Pancreas (tissue), 10 donors: ENCODE measurements at regions not wholly inside any gene's neighbourhood (a gene's known extent, or its start where the extent isn't known, plus 50 kb on each side); places are given as distances from the start of the nearest gene placed in this dataset.
"Not testable (repeated sequence)": the region's sequence is repeated elsewhere in the genome, so short reads cannot be mapped to it uniquely, and the experiment has no call there.

ENCODE experiments used
- ATAC-seq, 4 donors: fragments of 200-7000 bp; cut with Tn5 transposase; one replicate each; pipeline versions ENCODE4 v1.8.0 to v1.9.1; 2020; ENCODE audit warnings: mild to moderate bottlenecking in 4 of 4, moderate library complexity in 4 of 4
- DNase-seq, 6 donors: peaks; one replicate each; pipeline ENCODE4 v3.0.0-alpha.2; 2020
- FAIRE-seq: peaks from 2 replicates; lab custom pipeline; 2012; peaks lifted over from hg19 to GRCh38; lab: Jason Lieb, UNC
- H3K27ac ChIP-seq, 4 donors: fragments of 200-600 bp; sonication (generic); 1 replicate in 3 of 4; 2 replicates in 1 of 4; pipeline versions ENCODE4 v1.5.0 to v1.8.0; 2020
- H3K27me3 ChIP-seq, 4 donors: fragments of 200-600 bp; one replicate each; pipeline ENCODE4 v1.8.0; 2021
- H3K36me3 ChIP-seq, 3 donors: fragments of 200-600 bp; sonication (generic) in 1 of 3; one replicate each; pipeline versions ENCODE4 v1.5.0 to v1.8.0; 2020 to 2021
- H3K4me1 ChIP-seq, 3 donors: fragments of 200-600 bp; one replicate each; pipeline ENCODE4 v1.8.0; 2021
- H3K4me3 ChIP-seq, 4 donors: fragments of 200-600 bp; sonication (generic) in 2 of 4; one replicate each; pipeline versions ENCODE4 v1.5.0 to v1.8.0; 2020 to 2021
- H3K9me3 ChIP-seq, 4 donors: fragments of 200-600 bp; one replicate each; pipeline ENCODE4 v1.8.0; 2021
- CTCF ChIP-seq, 4 donors: fragments of 200-600 bp; sonication (generic) in 3 of 4; IDR thresholded peaks; one replicate each; pipeline versions ENCODE4 v1.5.0 to v1.8.0; 2021; ENCODE audit warnings: antibody characterized with exemption in 4 of 4
- WGBS, 2 donors: extraction: QIAGEN DNeasy Blood & Tissue Kit; methylation state at CpG; one replicate each; pipeline ENCODE4 v1.1.7; 2013; 5-methylcytosine and 5-hydroxymethylcytosine counted together
- intact Hi-C, 3 donors: fragments of 100-400 bp; cut with DNase I; formaldehyde crosslinking; loops; one replicate each; pipeline versions ENCODE4 v1.11.1 to v1.14.2; 2022
- donor health status: healthy with polysubstance abuse.
- donor health status: DM: no; HTN: no; CAD: no; lungs with moderate emphysema.
- donor health status: DM: no; HTN: no; CAD: no.
- donor health status: control.
- donor health status: control.
- donor health status: Bipolar disorder and iron deficiency.
- donor health status: DM: yes; HTN: yes; CAD: no.
- donor health status: DM: no; HTN: no; CAD: no.
- donor health status: DM: no; HTN: no; CAD: no.
- donor health status: DM: yes; HTN: yes; CAD: no.

- FAIRE-seq (no peak), DNase-seq (no peak), ATAC-seq (no peak)
- intact Hi-C loops = no loop called here
- H3K4me3 ChIP-seq = no peak overlapping the region
- peaks cover 0 to 3% (median 0%) of the 10 kb centered on the region in 3 donors for H3K4me1 ChIP-seq
- no peaks in the 10 kb centered on the region for H3K27me3 ChIP-seq
- WGBS, 2 donors = 39 to 48% methylated on average over 3 of the region's 3 CpGs
- no peaks in the 10 kb centered on the region for H3K36me3 ChIP-seq
- TF ChIP-seq CTCF (IDR thresholded peaks at IDR 0.05) = no peak
- H3K27ac ChIP-seq = no peak overlapping the region
- no peaks in the 10 kb centered on the region for H3K9me3 ChIP-seq
Measured at GRCh38 chr11:129751511-129751910, 64.1 kb upstream of the TMEM45B start.

- H3K4me3 ChIP-seq, ATAC-seq, DNase-seq: not testable (repeated sequence)
Measured at GRCh38 chr11:129763569-129763968, 52.1 kb upstream of the TMEM45B start.

GRCh38 chr11:129764204-129764603 is 51.4 kb upstream of the TMEM45B start:
- H3K27ac ChIP-seq, H3K4me1 ChIP-seq, H3K27me3 ChIP-seq, DNase-seq, ATAC-seq, H3K4me3 ChIP-seq, intact Hi-C loops, H3K9me3 ChIP-seq, FAIRE-seq, H3K36me3 ChIP-seq: not testable (repeated sequence)
- WGBS, 2 donors = 61 to 70% methylated on average over 4 of the region's 5 CpGs

More at GRCh38 chr11:129763569-129763968, 52.1 kb upstream of the TMEM45B start:
- H3K4me1 ChIP-seq, H3K36me3 ChIP-seq, H3K27me3 ChIP-seq, H3K27ac ChIP-seq, FAIRE-seq, H3K9me3 ChIP-seq, intact Hi-C loops: not testable (repeated sequence)
- WGBS, 2 donors = 79 to 89% methylated on average over 4 of the region's 4 CpGs
